ENCODE measurements at regions not wholly inside any gene's neighbourhood (a gene's known extent, or its start where the extent isn't known, plus 50 kb on each side); places are given as distances from the start of the nearest gene placed in this dataset.
"Not testable (repeated sequence)": the region's sequence is repeated elsewhere in the genome, so short reads cannot be mapped to it uniquely, and the experiment has no call there.

DNA sequence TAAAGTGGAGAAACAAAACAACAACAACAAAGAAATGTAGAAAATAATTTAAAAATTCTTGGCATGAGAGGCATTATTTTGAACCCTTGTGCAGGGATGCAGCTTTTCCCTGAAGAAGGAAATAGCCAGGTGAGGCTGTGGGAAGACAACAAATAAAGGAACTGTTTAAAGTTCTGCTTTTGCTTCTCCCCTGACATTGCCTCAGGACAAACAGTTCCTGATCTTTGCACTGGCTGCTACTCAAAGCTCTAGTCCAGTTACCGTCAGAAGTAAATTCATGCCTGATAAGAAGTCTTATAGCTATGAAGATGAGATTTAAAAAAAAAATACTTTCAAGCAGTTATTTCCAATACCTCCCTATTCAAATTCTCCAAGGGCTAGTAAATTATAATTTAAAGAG is 233.8 kb downstream of the IL15 start:
- Mint-ChIP-seq H3K27ac (ENCODE audit: unreplicated experiment) (no peak overlapping the region), H3K4me1 (ENCODE audit: low read depth, unreplicated experiment) (no peaks in the 10 kb centered on the region), H3K27me3 (ENCODE audit: low read depth, unreplicated experiment) (peaks cover 3% of the 10 kb centered on the region), H3K9me3 (ENCODE audit: unreplicated experiment) (no peaks in the 10 kb centered on the region), H3K36me3 (ENCODE audit: low read depth, unreplicated experiment) (no peaks in the 10 kb centered on the region), H3K4me3 (ENCODE audit: unreplicated experiment) (no peak overlapping the region)
- Histone ChIP-seq H3K4me1 (ENCODE audit: insufficient read depth, low read length) (no peaks in the 10 kb centered on the region), H3K9me3 (ENCODE audit: insufficient read depth, low read depth, low read length) (no peaks in the 10 kb centered on the region), H3K9ac (ENCODE audit: low read length) (no peak overlapping the region), H3K27me3 (ENCODE audit: insufficient read depth, low read length) (no peaks in the 10 kb centered on the region), H2AFZ (ENCODE audit: low read depth, low read length) (no peak overlapping the region), H3K36me3 (ENCODE audit: insufficient read depth, low read length) (no peaks in the 10 kb centered on the region), H3K4me3 (ENCODE audit: insufficient read depth, low read depth, low read length) (no peak overlapping the region), H4K20me1 (ENCODE audit: insufficient read depth, low read length) (no peaks in the 10 kb centered on the region), H3K27ac (ENCODE audit: low read depth, low read length) (no peak overlapping the region), H3K79me2 (ENCODE audit: insufficient read depth, low read length) (no peaks in the 10 kb centered on the region), H3K4me2 (ENCODE audit: low read length) (no peak overlapping the region)
- FAIRE-seq (no peak), DNase-seq (ENCODE audit: low read depth) (no peak)
- no peak for TF ChIP-seq CTCF (IDR thresholded peaks at IDR 0.05; ENCODE audit: insufficient read depth, low read depth, low read length)
- TF ChIP-seq EZH2 (IDR thresholded peaks at IDR 0.05; ENCODE audit: insufficient read depth, low read length): no peak

DNA sequence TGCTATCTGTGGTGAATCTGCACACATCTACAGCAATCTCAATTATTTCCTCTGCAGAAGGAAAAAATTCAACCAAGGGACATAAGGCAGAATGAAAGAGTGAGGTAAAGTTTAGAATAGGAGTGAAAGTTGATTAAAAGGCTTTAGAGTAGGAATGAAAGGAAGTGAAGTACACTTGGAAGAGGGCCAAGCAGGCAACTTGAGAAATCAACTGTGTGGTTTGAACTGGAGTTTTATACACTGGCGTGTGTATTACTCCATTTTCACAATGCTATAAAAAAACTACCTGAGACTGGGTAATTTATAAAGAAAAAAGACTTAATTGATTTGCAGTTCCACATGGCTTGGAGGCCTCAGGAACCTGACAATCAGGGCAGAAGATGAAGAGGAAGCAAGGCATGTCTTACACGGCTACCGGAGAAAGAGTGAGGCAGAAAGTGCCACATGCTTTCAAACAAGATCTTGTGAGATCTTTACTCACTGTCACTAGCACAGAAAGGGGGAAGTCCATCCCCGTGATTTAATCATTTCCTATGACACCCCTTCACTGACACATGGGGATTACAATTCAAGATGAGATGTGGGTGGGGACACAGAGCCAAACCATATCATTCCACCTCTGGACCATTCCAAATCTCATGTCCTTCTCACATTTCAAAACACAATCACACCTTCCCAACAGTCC is 234.8 kb downstream of the IL15 start:
- H4K20me1 ChIP-seq (ENCODE audit: insufficient read depth, low read length): no peaks in the 10 kb centered on the region
- H3K4me2 ChIP-seq (ENCODE audit: low read length): no peak overlapping the region
- H3K36me3 Mint-ChIP-seq (ENCODE audit: low read depth, unreplicated experiment): no peaks in the 10 kb centered on the region
- TF ChIP-seq EZH2 (IDR thresholded peaks at IDR 0.05; ENCODE audit: insufficient read depth, low read length) (no peak), CTCF (IDR thresholded peaks at IDR 0.05; ENCODE audit: insufficient read depth, low read depth, low read length) (no peak)
- no peak overlapping the region for H3K4me3 Mint-ChIP-seq (ENCODE audit: unreplicated experiment)
- no peak overlapping the region for H2AFZ ChIP-seq (ENCODE audit: low read depth, low read length)
- no peaks in the 10 kb centered on the region for H3K36me3 ChIP-seq (ENCODE audit: insufficient read depth, low read length)
- no peak overlapping the region for H3K27ac ChIP-seq (ENCODE audit: low read depth, low read length)
- H3K9me3 Mint-ChIP-seq (ENCODE audit: unreplicated experiment): no peaks in the 10 kb centered on the region
- DNase-seq (ENCODE audit: low read depth): peak; percentile 26
- H3K79me2 ChIP-seq (ENCODE audit: insufficient read depth, low read length): no peaks in the 10 kb centered on the region
- peaks cover 3% of the 10 kb centered on the region for H3K27me3 Mint-ChIP-seq (ENCODE audit: low read depth, unreplicated experiment)
- H3K27ac Mint-ChIP-seq (ENCODE audit: unreplicated experiment): no peak overlapping the region
- no peaks in the 10 kb centered on the region for H3K4me1 ChIP-seq (ENCODE audit: insufficient read depth, low read length)
- H3K4me3 ChIP-seq (ENCODE audit: insufficient read depth, low read depth, low read length): no peak overlapping the region
- H3K9me3 ChIP-seq (ENCODE audit: insufficient read depth, low read depth, low read length): no peaks in the 10 kb centered on the region
- no peak for FAIRE-seq
- H3K27me3 ChIP-seq (ENCODE audit: insufficient read depth, low read length): no peaks in the 10 kb centered on the region
- no peaks in the 10 kb centered on the region for H3K4me1 Mint-ChIP-seq (ENCODE audit: low read depth, unreplicated experiment)
- H3K9ac ChIP-seq (ENCODE audit: low read length): no peak overlapping the region

- H2AFZ ChIP-seq (ENCODE audit: low read depth, low read length); DNase-seq (ENCODE audit: low read depth); H3K36me3 Mint-ChIP-seq (ENCODE audit: low read depth, unreplicated experiment); H3K4me3 Mint-ChIP-seq (ENCODE audit: unreplicated experiment); H3K27ac Mint-ChIP-seq (ENCODE audit: unreplicated experiment); H3K9me3 ChIP-seq (ENCODE audit: insufficient read depth, low read depth, low read length); H3K9ac ChIP-seq (ENCODE audit: low read length); H3K27me3 Mint-ChIP-seq (ENCODE audit: low read depth, unreplicated experiment); FAIRE-seq; H3K27ac ChIP-seq (ENCODE audit: low read depth, low read length); H3K4me2 ChIP-seq (ENCODE audit: low read length); H3K4me1 Mint-ChIP-seq (ENCODE audit: low read depth, unreplicated experiment); H3K79me2 ChIP-seq (ENCODE audit: insufficient read depth, low read length); H3K9me3 Mint-ChIP-seq (ENCODE audit: unreplicated experiment); H3K4me3 ChIP-seq (ENCODE audit: insufficient read depth, low read depth, low read length); H4K20me1 ChIP-seq (ENCODE audit: insufficient read depth, low read length); H3K4me1 ChIP-seq (ENCODE audit: insufficient read depth, low read length); H3K27me3 ChIP-seq (ENCODE audit: insufficient read depth, low read length); H3K36me3 ChIP-seq (ENCODE audit: insufficient read depth, low read length): not testable (repeated sequence)
These were observed 246.3 kb downstream of the IL15 start for GRCh38 chr4:141882650-141883049.

Measured in astrocyte (in vitro differentiated cells and primary cell).